Stimulated activated CD8-positive, alpha-beta memory T cell treated with anti-CD3 and anti-CD28 coated beads, Interleukin-15, amount 100 ng/mL, for 1 hour (primary cell): ENCODE measurements at regions not wholly inside any gene's neighbourhood (a gene's known extent, or its start where the extent isn't known, plus 50 kb on each side); places are given as distances from the start of the nearest gene placed in this dataset.
"Not testable (repeated sequence)": the region's sequence is repeated elsewhere in the genome, so short reads cannot be mapped to it uniquely, and the experiment has no call there.

Experiments
- DNase-seq: peaks from one replicate; pipeline ENCODE4 v3.0.0-alpha.2; 2020; ENCODE audit warnings: low read depth

- DNase-seq = no peak
Measured at GRCh38 chr1:185681034-185681633, 53.1 kb upstream of the HMCN1 start.

GRCh38 chr1:185680453-185680852 lies 53.7 kb upstream of the HMCN1 start:
- DNase-seq = no peak

- DNase-seq = no peak
Measured at GRCh38 chr1:185679220-185679619, 55.0 kb upstream of the HMCN1 start.

- no peak for DNase-seq
Measured at GRCh38 chr1:185676969-185677368, 57.2 kb upstream of the HMCN1 start.

- no peak for DNase-seq
Measured at GRCh38 chr1:185674201-185674600, 60.0 kb upstream of the HMCN1 start.

- DNase-seq = no peak
Measured at GRCh38 chr1:185672719-185673360, 61.4 kb upstream of the HMCN1 start.

- peak; percentile 29 for DNase-seq
Measured at GRCh38 chr1:185670187-185670627, 64.0 kb upstream of the HMCN1 start.

- DNase-seq = no peak
Measured at GRCh38 chr1:185668013-185668412, 66.2 kb upstream of the HMCN1 start.

- DNase-seq = no peak
Measured at GRCh38 chr1:185666582-185666981, 67.6 kb upstream of the HMCN1 start.

- no peak for DNase-seq
Measured at GRCh38 chr1:185663771-185664296, 70.4 kb upstream of the HMCN1 start.

- DNase-seq = no peak
Measured at GRCh38 chr1:185663332-185663731, 70.9 kb upstream of the HMCN1 start.

- no peak for DNase-seq
Measured at GRCh38 chr1:185661971-185662370, 72.2 kb upstream of the HMCN1 start.

GRCh38 chr1:185656663-185657062 lies 77.5 kb upstream of the HMCN1 start:
- DNase-seq = no peak

GRCh38 chr1:185654952-185655314 lies 79.3 kb upstream of the HMCN1 start:
- no peak for DNase-seq

- no peak for DNase-seq
Measured at GRCh38 chr1:185654199-185654951, 79.8 kb upstream of the HMCN1 start.

GRCh38 chr1:185653615-185654014 lies 80.6 kb upstream of the HMCN1 start:
- no peak for DNase-seq

- no peak for DNase-seq
Measured at GRCh38 chr1:185652348-185652747, 81.8 kb upstream of the HMCN1 start.

GRCh38 chr1:185650602-185651230 lies 83.5 kb upstream of the HMCN1 start:
- no peak for DNase-seq

GRCh38 chr1:185648858-185649589 lies 85.2 kb upstream of the HMCN1 start:
- DNase-seq = no peak

GRCh38 chr1:185647597-185648267 lies 86.5 kb upstream of the HMCN1 start:
- DNase-seq = not testable (repeated sequence)

GRCh38 chr1:185646202-185646683 lies 87.9 kb upstream of the HMCN1 start:
- no peak for DNase-seq
